IMR-90 (cell line): ENCODE measurements at regions not wholly inside any gene's neighbourhood (a gene's known extent, or its start where the extent isn't known, plus 50 kb on each side); places are given as distances from the start of the nearest gene placed in this dataset.
"Not testable (repeated sequence)": the region's sequence is repeated elsewhere in the genome, so short reads cannot be mapped to it uniquely, and the experiment has no call there.

ENCODE experiments used
- ATAC-seq: fragments of 200-7000 bp; cut with Tn5 transposase; 2 replicates; pipeline ENCODE4 v1.9.1; 2020; ENCODE audit warnings: low read depth, mild to moderate bottlenecking, moderate library complexity
- BruUV-seq: library from RNA; stranded (reverse); fragments of 400-500 nt; replicated peaks from 2 replicates; lab custom pipeline; 2021; lab: Mats Ljungman, UMichigan
- CTCF ChIA-PET: fragments of 300-600 bp; formaldehyde crosslinking; extraction: SDS; loops from one replicate; lab custom pipeline; 2021; ENCODE audit warnings: antibody characterized with exemption; lab: Yijun Ruan, JAX
- POLR2A ChIA-PET: fragments of 300-600 bp; sonication (Branson Sonifier 250); formaldehyde crosslinking; loops from one replicate; lab custom pipeline; 2022; ENCODE audit warnings: antibody characterized with exemption; ENCODE audit not compliant: unreplicated experiment; lab: Charles Lee
- DNase-seq: peaks from one replicate; pipeline ENCODE4 v3.0.0; 2013
- H2AFZ ChIP-seq: replicated peaks from 2 replicates; pipeline ENCODE3; 2013; ENCODE audit warnings: low read length, mild to moderate bottlenecking; ENCODE audit not compliant: poor library complexity
- H2AK5ac ChIP-seq: 2 replicates; pipeline ENCODE4 v1.6.1; 2013; ENCODE audit warnings: low read depth, low read length, inconsistent platforms
- H2AK9ac ChIP-seq: replicated peaks from 2 replicates; pipeline ENCODE3; 2013; ENCODE audit warnings: mild to moderate bottlenecking, low read depth, low read length, moderate library complexity; ENCODE audit not compliant: poor library complexity
- H2BK120ac ChIP-seq: 2 replicates; pipeline ENCODE4 v1.6.1; 2013; ENCODE audit warnings: low read depth, low read length, inconsistent platforms
- H2BK15ac ChIP-seq: 3 replicates; pipeline ENCODE4 v1.6.1; 2013; ENCODE audit warnings: low read depth, low read length, inconsistent platforms
- H2BK20ac ChIP-seq: 2 replicates; pipeline ENCODE4 v1.6.1; 2013; ENCODE audit warnings: low read depth, mild to moderate bottlenecking, inconsistent platforms, low read length, moderate library complexity
- H2BK5ac ChIP-seq: 2 replicates; pipeline ENCODE4 v1.6.1; 2013; ENCODE audit warnings: mild to moderate bottlenecking, low read depth, low read length, inconsistent platforms; ENCODE audit not compliant: poor library complexity, severe bottlenecking
- H3K14ac ChIP-seq: replicated peaks from 2 replicates; pipeline ENCODE4 v1.6.1; 2013; ENCODE audit warnings: low read depth, low read length, inconsistent platforms
- H3K18ac ChIP-seq: 2 replicates; pipeline ENCODE4 v1.6.1; 2013; ENCODE audit warnings: low read depth, low read length, control low read depth
- H3K23ac ChIP-seq: 2 replicates; pipeline ENCODE4 v1.6.1; 2013; ENCODE audit warnings: low read depth, low read length, inconsistent platforms
- H3K27ac ChIP-seq: 2 replicates; pipeline ENCODE4 v1.5.1; 2013; ENCODE audit warnings: mild to moderate bottlenecking, control low read depth, low read length; ENCODE audit not compliant: insufficient read depth
- H3K27me3 ChIP-seq: 2 replicates; pipeline ENCODE4 v1.6.1; 2013; ENCODE audit warnings: low read length; ENCODE audit not compliant: control insufficient read depth, insufficient read depth
- H3K36me3 ChIP-seq: 2 replicates; pipeline ENCODE4 v1.6.1; 2013; ENCODE audit warnings: low read length, mixed read lengths; ENCODE audit not compliant: control insufficient read depth, insufficient read depth
- H3K4ac ChIP-seq: 2 replicates; pipeline ENCODE4 v1.6.1; 2013; ENCODE audit warnings: low read depth, low read length, inconsistent platforms
- H3K4me1 ChIP-seq: 2 replicates; pipeline ENCODE4 v1.6.1; 2013; ENCODE audit warnings: low read length, mixed read lengths; ENCODE audit not compliant: control insufficient read depth, insufficient read depth
- H3K4me2 ChIP-seq: 2 replicates; pipeline ENCODE4 v1.6.1; 2013; ENCODE audit warnings: low read depth, mild to moderate bottlenecking, control low read depth, low read length, moderate library complexity
- H3K4me3 ChIP-seq: 2 replicates; pipeline ENCODE4 v1.5.1; 2013; ENCODE audit warnings: low read depth, mild to moderate bottlenecking, control low read depth, low read length, moderate library complexity; ENCODE audit not compliant: insufficient read depth
- H3K56ac ChIP-seq: 2 replicates; pipeline ENCODE4 v1.6.1; 2013; ENCODE audit warnings: low read length, inconsistent platforms; ENCODE audit not compliant: insufficient read depth; ENCODE audit errors: extremely low read depth
- H3K79me1 ChIP-seq, 2 experiments: 2 replicates each; pipeline ENCODE4 v1.6.1; 2013; ENCODE audit warnings: low read length in 2 of 2, inconsistent platforms in 1 of 2, low read depth in 1 of 2
- H3K9ac ChIP-seq: 2 replicates; pipeline ENCODE4 v1.6.1; 2013; ENCODE audit warnings: low read depth, low read length, control low read depth
- H3K9me1 ChIP-seq: 2 replicates; pipeline ENCODE4 v1.6.1; 2013; ENCODE audit warnings: low read length, inconsistent platforms; ENCODE audit not compliant: insufficient read depth
- H3K9me3 ChIP-seq: 2 replicates; pipeline ENCODE4 v1.6.1; 2013; ENCODE audit warnings: low read length; ENCODE audit not compliant: control insufficient read depth, insufficient read depth
- H4K20me1 ChIP-seq: 2 replicates; pipeline ENCODE4 v1.6.1; 2013; ENCODE audit warnings: low read length, inconsistent platforms; ENCODE audit not compliant: insufficient read depth
- H4K5ac ChIP-seq: 2 replicates; pipeline ENCODE4 v1.6.1; 2013; ENCODE audit warnings: mild to moderate bottlenecking, low read depth, low read length, control low read depth
- H4K8ac ChIP-seq, 2 experiments: 2 replicates each; pipeline ENCODE4 v1.6.1; 2013; ENCODE audit warnings: low read depth in 2 of 2, low read length in 2 of 2, control low read depth in 1 of 2, inconsistent platforms in 1 of 2
- H4K91ac ChIP-seq: 2 replicates; pipeline ENCODE4 v1.6.1; 2013; ENCODE audit warnings: low read depth, low read length, inconsistent platforms; ENCODE audit not compliant: insufficient read depth
- WGBS, 2 experiments: methylation state at CpG; one replicate each; pipeline versions ENCODE4 v1.1.5 to v1.1.7; 2013; ENCODE audit warnings: missing lambda C conversion rate in 2 of 2; ENCODE audit not compliant: insufficient read length in 1 of 2; ENCODE audit errors: extremely low coverage in 2 of 2; 5-methylcytosine and 5-hydroxymethylcytosine counted together
- dilution Hi-C: fragments of 300-500 bp; cut with HindIII; formaldehyde crosslinking; loops from one replicate; pipeline ENCODE4 v1.14.3; 2018; ENCODE audit warnings: low sequenced_read_pairs; ENCODE audit not compliant: unreplicated experiment
- in situ Hi-C: fragments of 300-500 bp; cut with MboI; formaldehyde crosslinking; loops from 3 replicates; pipeline ENCODE4 v1.14.3; 2019; ENCODE audit warnings: low sequenced_read_pairs, inconsistent platforms, mixed read lengths
- intact Hi-C: fragments of 100-400 bp; cut with micrococcal nuclease; formaldehyde crosslinking; loops from 2 replicates; pipeline ENCODE4 v1.10.0; 2022

GRCh38 chrX:84856791-84857190 is 146.9 kb upstream of the APOOL start:
- H3K56ac ChIP-seq, H2AK5ac ChIP-seq, H2AFZ ChIP-seq, H4K5ac ChIP-seq, H3K23ac ChIP-seq, H3K36me3 ChIP-seq, POLR2A ChIA-PET, in situ Hi-C loops, H2BK15ac ChIP-seq, H2BK20ac ChIP-seq, H3K4me3 ChIP-seq, H2BK5ac ChIP-seq, H3K27ac ChIP-seq, H3K79me1 ChIP-seq, dilution Hi-C loops, H3K27me3 ChIP-seq, ATAC-seq, H4K91ac ChIP-seq, H4K20me1 ChIP-seq, intact Hi-C loops, H2BK120ac ChIP-seq, H3K14ac ChIP-seq, H3K9me3 ChIP-seq, BruUV-seq, CTCF ChIA-PET, DNase-seq, H3K9me1 ChIP-seq, H3K9ac ChIP-seq, H3K4me1 ChIP-seq, H3K4me2 ChIP-seq, H2AK9ac ChIP-seq, H3K4ac ChIP-seq, H3K18ac ChIP-seq, H4K8ac ChIP-seq: not testable (repeated sequence)
- no CpG with 5 or more reads among the region's 20 CpGs for WGBS, 2 experiments

- CTCF ChIA-PET, H3K9me1 ChIP-seq, H2BK120ac ChIP-seq, H3K9ac ChIP-seq, H3K4ac ChIP-seq, H4K20me1 ChIP-seq, H4K8ac ChIP-seq, H2AK9ac ChIP-seq, H3K27me3 ChIP-seq, H3K14ac ChIP-seq, H3K9me3 ChIP-seq, ATAC-seq, H2BK15ac ChIP-seq, H3K4me3 ChIP-seq, POLR2A ChIA-PET, H2BK5ac ChIP-seq, H4K5ac ChIP-seq, H3K23ac ChIP-seq, H3K4me1 ChIP-seq, H3K36me3 ChIP-seq, H3K27ac ChIP-seq, H4K91ac ChIP-seq, H2BK20ac ChIP-seq, H2AK5ac ChIP-seq, H3K4me2 ChIP-seq, H3K56ac ChIP-seq, H3K18ac ChIP-seq, BruUV-seq, in situ Hi-C loops, H2AFZ ChIP-seq, H3K79me1 ChIP-seq, DNase-seq, dilution Hi-C loops: not testable (repeated sequence)
- intact Hi-C loops: loop anchor here (1.0 kb wide), 1 partner anchor 13 kb away; no protein-coding TSS in a partner anchor
- WGBS, 2 experiments: no CpG with 5 or more reads among the region's 2 CpGs
Measured at GRCh38 chrX:84858771-84859170, 144.9 kb upstream of the APOOL start.
